HCT116 (cell line): ENCODE measurements at regions not wholly inside any gene's neighbourhood (a gene's known extent, or its start where the extent isn't known, plus 50 kb on each side); places are given as distances from the start of the nearest gene placed in this dataset.

Experiments used
- ATAC-seq: fragments of 200-7000 bp; cut with Tn5 transposase; 2 replicates; pipeline ENCODE4 v1.9.1; 2020; ENCODE audit warnings: mild to moderate bottlenecking, moderate library complexity
- BruUV-seq: library from RNA; stranded (reverse); fragments of 400-500 nt; replicated peaks from 2 replicates; lab custom pipeline; 2021; lab: Mats Ljungman, UMichigan
- CTCF ChIA-PET: fragments of 300-600 bp; sonication (Branson Sonifier 250); formaldehyde crosslinking; loops from one replicate; lab custom pipeline; 2021; ENCODE audit warnings: antibody characterized with exemption; lab: Charles Lee
- POLR2A ChIA-PET: fragments of 300-600, 350-600 bp; sonication (Branson Sonifier 250); formaldehyde crosslinking; loops from one replicate; lab custom pipeline; 2021; ENCODE audit warnings: antibody characterized with exemption; lab: Charles Lee
- RAD21 ChIA-PET, 2 experiments: fragments of 300-600 bp; sonication (Branson Sonifier 250); formaldehyde crosslinking; loops; one replicate each; lab custom pipeline; 2023; ENCODE audit warnings: low total read pairs in 2 of 2; ENCODE audit not compliant: uncharacterized antibody in 2 of 2, unreplicated experiment in 2 of 2, low non-redundant PET in 1 of 2; lab: Charles Lee
- DNase-seq: peaks from one replicate; pipeline ENCODE4 v3.0.0-alpha.2; 2010; ENCODE audit warnings: low read depth, low spot score
- H2AFZ ChIP-seq: fragments of 200-600 bp; shearing (Covaris generic), sonication (generic); 2 replicates; pipeline ENCODE4 v1.6.1; 2017; ENCODE audit warnings: low read depth, mixed run types, mixed read lengths, antibody characterized with exemption, low read length; ENCODE audit not compliant: poor library complexity, severe bottlenecking
- H3K27ac ChIP-seq: 2 replicates; pipeline ENCODE4 v1.5.1; 2012; ENCODE audit warnings: low read depth, low read length
- H3K27me3 ChIP-seq: fragments of 200-600 bp; sonication (generic); 2 replicates; pipeline ENCODE4 v1.6.1; 2016; ENCODE audit warnings: mixed run types, low read length, mixed read lengths; ENCODE audit not compliant: insufficient read depth
- H3K36me3 ChIP-seq, 2 experiments: fragments of 200-500 bp in 1 of 2; fragments of 200-600 bp in 1 of 2; sonication (Bioruptor generic) in 1 of 2; sonication (generic) in 1 of 2; 2 replicates each; pipeline versions ENCODE4 v1.5.1 to v1.6.1; 2014 to 2016; ENCODE audit warnings: low read length in 2 of 2, inconsistent platforms in 1 of 2, mixed read lengths in 1 of 2, mixed run types in 1 of 2; ENCODE audit not compliant: insufficient read depth in 2 of 2, control insufficient read depth in 1 of 2
- H3K4me1 ChIP-seq, 2 experiments: fragments of 200-600 bp in 1 of 2; sonication (generic) in 1 of 2; 2 replicates each; pipeline versions ENCODE4 v1.5.1 to v1.6.1; 2012 to 2017; ENCODE audit warnings: low read length in 2 of 2, inconsistent platforms in 1 of 2, mild to moderate bottlenecking in 1 of 2, mixed read lengths in 1 of 2, mixed run types in 1 of 2, moderate library complexity in 1 of 2; ENCODE audit not compliant: insufficient read depth in 2 of 2, control insufficient read depth in 1 of 2
- H3K4me2 ChIP-seq: fragments of 200-600 bp; sonication (generic); 2 replicates; pipeline ENCODE4 v1.6.1; 2017; ENCODE audit warnings: mixed run types, low read length, mixed read lengths
- H3K4me3 ChIP-seq, 2 experiments: fragments of 200-600 bp in 1 of 2; sonication (generic) in 1 of 2; replicated peaks in 1 of 2; 2 replicates each; pipeline ENCODE4 v1.5.1; 2011 to 2016; ENCODE audit warnings: low read length in 2 of 2, control low read depth in 1 of 2, low read depth in 1 of 2, mild to moderate bottlenecking in 1 of 2, mixed read lengths in 1 of 2, mixed run types in 1 of 2
- H3K79me2 ChIP-seq: fragments of 200-600 bp; sonication (generic); 2 replicates; pipeline ENCODE4 v1.6.1; 2017; ENCODE audit warnings: mild to moderate bottlenecking, mixed run types, low read length, moderate library complexity, mixed read lengths; ENCODE audit not compliant: insufficient read depth
- H3K9ac ChIP-seq: fragments of 200-600 bp; sonication (generic); 2 replicates; pipeline ENCODE4 v1.6.1; 2016; ENCODE audit warnings: low read length, mixed read lengths
- H3K9me2 ChIP-seq: fragments of 200-600 bp; sonication (generic), shearing (Covaris generic); 2 replicates; pipeline ENCODE4 v1.6.1; 2017; ENCODE audit warnings: mixed run types, mild to moderate bottlenecking, moderate library complexity; ENCODE audit not compliant: insufficient read depth
- H3K9me3 ChIP-seq, 2 experiments: fragments of 200-500 bp in 1 of 2; fragments of 200-600 bp in 1 of 2; sonication (Bioruptor generic) in 1 of 2; sonication (generic) in 1 of 2; 2 replicates each; pipeline ENCODE4 v1.6.1; 2014 to 2017; ENCODE audit warnings: low read length in 2 of 2, mixed read lengths in 2 of 2, inconsistent platforms in 1 of 2, low read depth in 1 of 2, mild to moderate bottlenecking in 1 of 2, mixed run types in 1 of 2, moderate library complexity in 1 of 2; ENCODE audit not compliant: control insufficient read depth in 1 of 2, insufficient read depth in 1 of 2
- H4K20me1 ChIP-seq: fragments of 200-600 bp; sonication (generic), shearing (Covaris generic); 2 replicates; pipeline ENCODE4 v1.6.1; 2017; ENCODE audit warnings: mixed run types, mild to moderate bottlenecking, moderate library complexity; ENCODE audit not compliant: insufficient read depth
- CBX3 ChIP-seq: IDR thresholded peaks from 2 replicates; pipeline ENCODE4 v1.6.1; 2012; ENCODE audit warnings: low read depth
- CTCF ChIP-seq, 3 experiments: fragments of 200-600 bp in 1 of 3; sonication (generic) in 1 of 3; IDR thresholded peaks in 2 of 3; conservative IDR thresholded peaks in 1 of 3; 2 replicates each; pipeline ENCODE4 v1.5.1; 2012 to 2017; ENCODE audit warnings: low read depth in 2 of 3, low read length in 2 of 3, antibody characterized with exemption in 1 of 3, borderline replicate concordance in 1 of 3, control low read depth in 1 of 3, mild to moderate bottlenecking in 1 of 3, mixed read lengths in 1 of 3, mixed run types in 1 of 3, moderate library complexity in 1 of 3; ENCODE audit not compliant: insufficient read depth in 1 of 3
- EGR1 ChIP-seq: IDR thresholded peaks from 2 replicates; pipeline ENCODE4 v1.6.1; 2012; ENCODE audit warnings: low read depth
- EZH2 ChIP-seq: fragments of 200-600 bp; sonication (generic); IDR thresholded peaks from 2 replicates; pipeline ENCODE4 v1.6.1; 2017; ENCODE audit warnings: antibody characterized with exemption, mixed run types
- EZH2phosphoT487 ChIP-seq: fragments of 200-600 bp; IDR thresholded peaks from 2 replicates; pipeline ENCODE4 v1.6.1; 2018; ENCODE audit warnings: antibody characterized with exemption, borderline replicate concordance
- JUND ChIP-seq: IDR thresholded peaks from 2 replicates; pipeline ENCODE4 v1.6.1; 2012
- POLR2A ChIP-seq: IDR thresholded peaks from 2 replicates; pipeline ENCODE4 v1.7.0; 2011; ENCODE audit warnings: borderline replicate concordance; ENCODE audit not compliant: insufficient read depth, insufficient read length; ENCODE audit errors: extremely low read depth
- RAD21 ChIP-seq: IDR thresholded peaks from 2 replicates; pipeline ENCODE4 v1.6.1; 2012; ENCODE audit warnings: low read depth, mild to moderate bottlenecking
- REST ChIP-seq: IDR thresholded peaks from 2 replicates; pipeline ENCODE4 v1.6.1; 2012; ENCODE audit warnings: low read depth
- SP1 ChIP-seq: IDR thresholded peaks from 2 replicates; pipeline ENCODE4 v1.6.1; 2012; ENCODE audit warnings: low read depth
- SRF ChIP-seq: IDR thresholded peaks from 2 replicates; pipeline ENCODE4 v1.6.1; 2012; ENCODE audit warnings: low read depth
- TCF7L2 ChIP-seq: IDR thresholded peaks from 2 replicates; pipeline ENCODE4 v1.7.0; 2011; ENCODE audit warnings: borderline replicate concordance, inconsistent platforms; ENCODE audit not compliant: insufficient read depth, insufficient read length; ENCODE audit errors: extremely low read depth
- ZNF274 ChIP-seq: fragments of 200-500 bp; sonication (Bioruptor generic); IDR thresholded peaks from 2 replicates; pipeline ENCODE4 v1.6.1; 2014; ENCODE audit warnings: mild to moderate bottlenecking, low read depth, low read length, inconsistent platforms
- intact Hi-C: fragments of 100-400 bp; cut with micrococcal nuclease; formaldehyde crosslinking; loops from 2 replicates; pipeline ENCODE4 v1.10.0; 2022
- TF ChIP-seq, protein P1 (sequence below): IDR thresholded peaks from 2 replicates; pipeline ENCODE4 v1.6.1; 2012
- TF ChIP-seq, protein P2 (sequence below): IDR thresholded peaks from 2 replicates; pipeline ENCODE4 v1.6.1; 2011; ENCODE audit warnings: mild to moderate bottlenecking, low read length, moderate library complexity; ENCODE audit not compliant: insufficient replicate concordance; ENCODE audit errors: extremely low read depth

DNA sequence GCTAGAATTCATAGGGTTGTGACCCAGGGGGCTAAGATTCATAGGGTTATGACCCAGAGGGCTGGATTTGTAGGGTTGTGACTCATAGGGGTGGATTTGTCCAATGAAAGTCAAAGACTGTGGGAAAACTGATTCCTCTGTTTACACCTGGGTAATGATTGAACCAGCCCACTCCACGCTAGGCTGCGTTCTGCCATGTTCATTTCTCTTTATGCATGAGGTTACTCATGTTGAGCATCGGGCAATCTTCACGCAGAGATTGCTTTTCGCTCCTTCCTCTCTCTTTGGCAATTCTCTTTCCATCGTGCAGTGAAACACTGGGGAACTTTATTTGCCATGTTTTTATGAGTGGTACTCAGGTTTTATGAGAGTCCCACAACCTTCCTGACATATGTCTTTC is 127.8 kb downstream of the CRLF2 start:
- Histone ChIP-seq H3K27ac (no peak overlapping the region), H3K4me2 (no peak overlapping the region), H3K36me3 (no peaks in the 10 kb centered on the region), H3K79me2 (no peaks in the 10 kb centered on the region), H3K27me3 (no peaks in the 10 kb centered on the region), H3K4me1 (peaks cover 5 to 28% of the 10 kb centered on the region in 2 experiments; a peak in 3 of 4 replicates), H4K20me1 (no peaks in the 10 kb centered on the region), H2AFZ (no peak overlapping the region), H3K9me2 (no peaks in the 10 kb centered on the region), H3K9me3 (no peaks in the 10 kb centered on the region), H3K4me3 (no peak overlapping the region), H3K9ac (no peak overlapping the region)
- ChIA-PET POLR2A (no interaction called here), RAD21 (no interaction called here), CTCF (no interaction called here)
- TF ChIP-seq, protein P1, sequence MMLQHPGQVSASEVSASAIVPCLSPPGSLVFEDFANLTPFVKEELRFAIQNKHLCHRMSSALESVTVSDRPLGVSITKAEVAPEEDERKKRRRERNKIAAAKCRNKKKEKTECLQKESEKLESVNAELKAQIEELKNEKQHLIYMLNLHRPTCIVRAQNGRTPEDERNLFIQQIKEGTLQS: no peak
- no peak for TF ChIP-seq EZH2phosphoT487
- no peak for TF ChIP-seq TCF7L2
- no peak for TF ChIP-seq REST
- no peak for TF ChIP-seq SRF
- no peak for TF ChIP-seq CBX3
- no peak for TF ChIP-seq EZH2
- no peak for TF ChIP-seq RAD21
- TF ChIP-seq SP1: no peak
- TF ChIP-seq EGR1: no peak
- no peak for TF ChIP-seq POLR2A
- TF ChIP-seq, protein P2, sequence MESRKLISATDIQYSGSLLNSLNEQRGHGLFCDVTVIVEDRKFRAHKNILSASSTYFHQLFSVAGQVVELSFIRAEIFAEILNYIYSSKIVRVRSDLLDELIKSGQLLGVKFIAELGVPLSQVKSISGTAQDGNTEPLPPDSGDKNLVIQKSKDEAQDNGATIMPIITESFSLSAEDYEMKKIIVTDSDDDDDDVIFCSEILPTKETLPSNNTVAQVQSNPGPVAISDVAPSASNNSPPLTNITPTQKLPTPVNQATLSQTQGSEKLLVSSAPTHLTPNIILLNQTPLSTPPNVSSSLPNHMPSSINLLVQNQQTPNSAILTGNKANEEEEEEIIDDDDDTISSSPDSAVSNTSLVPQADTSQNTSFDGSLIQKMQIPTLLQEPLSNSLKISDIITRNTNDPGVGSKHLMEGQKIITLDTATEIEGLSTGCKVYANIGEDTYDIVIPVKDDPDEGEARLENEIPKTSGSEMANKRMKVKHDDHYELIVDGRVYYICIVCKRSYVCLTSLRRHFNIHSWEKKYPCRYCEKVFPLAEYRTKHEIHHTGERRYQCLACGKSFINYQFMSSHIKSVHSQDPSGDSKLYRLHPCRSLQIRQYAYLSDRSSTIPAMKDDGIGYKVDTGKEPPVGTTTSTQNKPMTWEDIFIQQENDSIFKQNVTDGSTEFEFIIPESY: no peak
- no peak for TF ChIP-seq CTCF (IDR thresholded peaks at IDR 0.05 in 2 of 3, conservative IDR thresholded peaks at IDR 0.05 in 1 of 3; ENCODE audit: borderline replicate concordance in 1 of 3, insufficient read depth in 1 of 3, low read depth in 2 of 3, low read length in 2 of 3)
- no peak for TF ChIP-seq ZNF274
- TF ChIP-seq JUND: no peak
- BruUV-seq: no TSS peak
- ATAC-seq (no peak), DNase-seq (no peak)
- intact Hi-C loops: no loop called here
